ENCODE measurements at regions not wholly inside any gene's neighbourhood (a gene's known extent, or its start where the extent isn't known, plus 50 kb on each side); places are given as distances from the start of the nearest gene placed in this dataset.

- no peaks in the 10 kb centered on the region for H3K4me1 ChIP-seq (ENCODE audit: control insufficient read depth, insufficient read depth, low read length)
- H3K9ac ChIP-seq (ENCODE audit: extremely low read depth, low read length, poor library complexity, severe bottlenecking), result no peak overlapping the region
- Mint-ChIP-seq H3K27me3 (ENCODE audit: insufficient read depth) (no peaks in the 10 kb centered on the region), H3K4me1 (no peaks in the 10 kb centered on the region), H3K9me3 (peaks cover 44% of the 10 kb centered on the region), H3K4me3 (no peak overlapping the region), H3K27ac (no peak overlapping the region), H3K36me3 (ENCODE audit: low read depth) (no peaks in the 10 kb centered on the region)
- H3K4me3 ChIP-seq (ENCODE audit: low read length), result no peak overlapping the region
- H3K27me3 ChIP-seq (ENCODE audit: control insufficient read depth, insufficient read depth, low read length, poor library complexity, severe bottlenecking), result no peaks in the 10 kb centered on the region
- WGBS, 2 experiments (ENCODE audit: insufficient coverage in 1 of 2, insufficient read length in 1 of 2), result 83% methylated on average over 1 of the region's 1 CpG; no CpG with 5 or more reads in 1 of the 2 experiments
- TF ChIP-seq CTCF (conservative IDR thresholded peaks at IDR 0.05), result no peak
- DNase-seq, result no peak
- no peak overlapping the region for H3K27ac ChIP-seq (ENCODE audit: low read depth, low read length)
- no peaks in the 10 kb centered on the region for H3K36me3 ChIP-seq (ENCODE audit: control insufficient read depth, insufficient read depth, low read length)
- H3K9me3 ChIP-seq (ENCODE audit: control insufficient read depth, low read length), result no peaks in the 10 kb centered on the region
Measured at GRCh38 chr4:72631296-72631695, 62.3 kb upstream of the ADAMTS3 start.

GRCh38 chr4:72629540-72629939 lies 60.5 kb upstream of the ADAMTS3 start:
- 95% methylated on average over 1 of the region's 1 CpG; no CpG with 5 or more reads in 1 of the 2 experiments for WGBS, 2 experiments (ENCODE audit: insufficient coverage in 1 of 2, insufficient read length in 1 of 2)
- Histone ChIP-seq H3K9ac (ENCODE audit: extremely low read depth, low read length, poor library complexity, severe bottlenecking) (no peak overlapping the region), H3K27me3 (ENCODE audit: control insufficient read depth, insufficient read depth, low read length, poor library complexity, severe bottlenecking) (no peaks in the 10 kb centered on the region), H3K36me3 (ENCODE audit: control insufficient read depth, insufficient read depth, low read length) (no peaks in the 10 kb centered on the region), H3K9me3 (ENCODE audit: control insufficient read depth, low read length) (no peaks in the 10 kb centered on the region), H3K4me3 (ENCODE audit: low read length) (no peak overlapping the region), H3K4me1 (ENCODE audit: control insufficient read depth, insufficient read depth, low read length) (no peaks in the 10 kb centered on the region), H3K27ac (ENCODE audit: low read depth, low read length) (no peak overlapping the region)
- H3K27ac Mint-ChIP-seq, result no peak overlapping the region
- H3K9me3 Mint-ChIP-seq, result peaks cover 27% of the 10 kb centered on the region
- TF ChIP-seq CTCF (conservative IDR thresholded peaks at IDR 0.05), result no peak
- DNase-seq, result no peak
- H3K4me1 Mint-ChIP-seq, result no peaks in the 10 kb centered on the region
- H3K27me3 Mint-ChIP-seq (ENCODE audit: insufficient read depth), result no peaks in the 10 kb centered on the region
- no peaks in the 10 kb centered on the region for H3K36me3 Mint-ChIP-seq (ENCODE audit: low read depth)
- no peak overlapping the region for H3K4me3 Mint-ChIP-seq

DNA sequence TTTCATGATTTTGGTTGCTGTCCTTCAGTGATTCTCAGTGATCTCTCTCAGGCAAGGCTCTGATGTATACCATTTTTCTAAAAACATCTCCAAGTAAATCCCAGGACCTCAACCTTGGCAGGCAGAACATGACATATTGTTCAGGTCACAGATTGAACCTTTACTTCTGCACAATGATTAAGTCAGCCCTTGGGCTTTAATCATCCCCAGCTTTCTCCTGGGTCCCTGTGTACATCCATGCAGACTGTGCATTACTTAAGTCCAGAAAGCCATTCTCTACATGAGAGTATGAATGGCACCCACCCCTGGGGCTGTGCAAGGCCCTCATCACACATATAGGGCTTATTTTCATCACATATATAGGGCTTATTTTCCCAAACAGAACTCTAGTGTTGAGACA lies 58.7 kb upstream of the ADAMTS3 start:
- peaks cover 17% of the 10 kb centered on the region for H3K9me3 Mint-ChIP-seq
- Histone ChIP-seq H3K36me3 (ENCODE audit: control insufficient read depth, insufficient read depth, low read length) (no peaks in the 10 kb centered on the region), H3K27ac (ENCODE audit: low read depth, low read length) (no peak overlapping the region), H3K27me3 (ENCODE audit: control insufficient read depth, insufficient read depth, low read length, poor library complexity, severe bottlenecking) (no peaks in the 10 kb centered on the region), H3K4me3 (ENCODE audit: low read length) (no peak overlapping the region), H3K9ac (ENCODE audit: extremely low read depth, low read length, poor library complexity, severe bottlenecking) (no peak overlapping the region), H3K9me3 (ENCODE audit: control insufficient read depth, low read length) (no peaks in the 10 kb centered on the region), H3K4me1 (ENCODE audit: control insufficient read depth, insufficient read depth, low read length) (no peaks in the 10 kb centered on the region)
- no peaks in the 10 kb centered on the region for H3K4me1 Mint-ChIP-seq
- H3K4me3 Mint-ChIP-seq, result no peak overlapping the region
- no peak overlapping the region for H3K27ac Mint-ChIP-seq
- DNase-seq, result no peak
- H3K27me3 Mint-ChIP-seq (ENCODE audit: insufficient read depth), result no peaks in the 10 kb centered on the region
- no peak for TF ChIP-seq CTCF (conservative IDR thresholded peaks at IDR 0.05)
- H3K36me3 Mint-ChIP-seq (ENCODE audit: low read depth), result no peaks in the 10 kb centered on the region

Data from endodermal cell (in vitro differentiated cells).